HEK293T (cell line): ENCODE measurements at regions not wholly inside any gene's neighbourhood (a gene's known extent, or its start where the extent isn't known, plus 50 kb on each side); places are given as distances from the start of the nearest gene placed in this dataset.

ENCODE experiments used
- BHLHE40 ChIP-seq: fragments of 450-650 bp; IDR thresholded peaks from 2 replicates; pipeline ENCODE4 v1.6.1; 2016; ENCODE audit warnings: mild to moderate bottlenecking, moderate library complexity, borderline replicate concordance
- FOXA1 ChIP-seq: fragments of 450-650 bp; IDR thresholded peaks from 2 replicates; pipeline ENCODE4 v1.6.1; 2016; ENCODE audit warnings: mild to moderate bottlenecking
- HDGF ChIP-seq: fragments of 450-650 bp; IDR thresholded peaks from 2 replicates; pipeline ENCODE4 v1.6.1; 2017; ENCODE audit warnings: antibody characterized with exemption, borderline replicate concordance
- NFRKB ChIP-seq: fragments of 450-650 bp; IDR thresholded peaks from 2 replicates; pipeline ENCODE4 v1.6.1; 2016; ENCODE audit warnings: mild to moderate bottlenecking, moderate library complexity
- PKNOX1 ChIP-seq: fragments of 450-650 bp; IDR thresholded peaks from 2 replicates; pipeline ENCODE4 v1.6.1; 2016
- SP1 ChIP-seq: fragments of 450-650 bp; IDR thresholded peaks from 2 replicates; pipeline ENCODE4 v1.6.1; 2017
- SUZ12 ChIP-seq: fragments of 450-650 bp; IDR thresholded peaks from 2 replicates; pipeline ENCODE4 v1.6.1; 2016; ENCODE audit warnings: mild to moderate bottlenecking
- ZNF384 ChIP-seq: fragments of 450-650 bp; IDR thresholded peaks from 2 replicates; pipeline ENCODE4 v1.6.1; 2016

DNA sequence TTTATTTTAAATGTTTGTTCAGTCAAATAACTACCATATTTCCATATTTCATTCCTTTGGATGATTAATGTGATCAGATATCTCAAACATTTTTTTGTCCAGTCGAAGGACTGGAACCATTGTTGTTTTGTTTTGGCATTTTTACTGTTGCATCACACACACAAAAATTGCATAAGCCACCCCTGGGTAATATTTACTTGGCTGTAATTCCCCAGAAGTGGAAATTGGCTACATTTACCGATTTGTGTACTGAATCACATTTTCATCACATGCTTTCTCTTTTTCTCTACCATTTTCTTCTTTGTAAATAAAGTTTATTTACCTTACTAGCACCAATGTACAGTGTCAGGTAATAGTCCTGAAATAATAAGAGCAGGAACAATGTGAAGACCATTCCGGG, 1729.7 kb upstream of the WWC1 start:
- TF ChIP-seq SUZ12 (no peak), BHLHE40 (no peak), HDGF (no peak), ZNF384 (no peak), NFRKB (no peak), SP1 (no peak), FOXA1 (no peak), PKNOX1 (no peak)
